Loucy (cell line): ENCODE measurements at regions not wholly inside any gene's neighbourhood (a gene's known extent, or its start where the extent isn't known, plus 50 kb on each side); places are given as distances from the start of the nearest gene placed in this dataset.

ENCODE experiments used
- H2AFZ ChIP-seq: fragments of 200-600 bp; sonication (generic); 2 replicates; pipeline ENCODE4 v1.6.0; 2016; ENCODE audit warnings: antibody characterized with exemption, mild to moderate bottlenecking, low read length, moderate library complexity
- H3F3A ChIP-seq: fragments of 200-600 bp; 2 replicates; pipeline ENCODE4 v1.6.0; 2016; ENCODE audit warnings: antibody characterized with exemption, low read depth, mild to moderate bottlenecking
- H3K27me3 ChIP-seq: fragments of 200-600 bp; sonication (generic); 2 replicates; pipeline ENCODE4 v1.6.1; 2014; ENCODE audit warnings: low read length, mild to moderate bottlenecking; ENCODE audit not compliant: insufficient read depth, poor library complexity, severe bottlenecking
- H3K36me3 ChIP-seq: fragments of 200-600 bp; sonication (generic); 2 replicates; pipeline ENCODE4 v1.6.1; 2016; ENCODE audit warnings: low read length; ENCODE audit not compliant: insufficient read depth
- H3K4me1 ChIP-seq: fragments of 200-600 bp; sonication (generic); 2 replicates; pipeline ENCODE4 v1.5.1; 2014; ENCODE audit warnings: low read length, mild to moderate bottlenecking; ENCODE audit not compliant: insufficient read depth, poor library complexity, severe bottlenecking
- H3K4me2 ChIP-seq: fragments of 200-600 bp; sonication (generic); 2 replicates; pipeline ENCODE4 v1.6.0; 2014; ENCODE audit warnings: antibody characterized with exemption, low read length, low read depth, mild to moderate bottlenecking; ENCODE audit not compliant: poor library complexity, severe bottlenecking
- H3K4me3 ChIP-seq: fragments of 200-600 bp; sonication (generic); 2 replicates; pipeline ENCODE4 v1.5.1; 2014; ENCODE audit warnings: low read length, mild to moderate bottlenecking, mixed read lengths; ENCODE audit not compliant: poor library complexity, severe bottlenecking
- H3K79me2 ChIP-seq: fragments of 200-600 bp; sonication (generic); 2 replicates; pipeline ENCODE4 v1.6.1; 2014; ENCODE audit warnings: low read length; ENCODE audit not compliant: insufficient read depth
- H3K9ac ChIP-seq: fragments of 200-600 bp; sonication (generic); 2 replicates; pipeline ENCODE4 v1.6.0; 2014; ENCODE audit warnings: mild to moderate bottlenecking, low read depth, low read length, moderate library complexity; ENCODE audit not compliant: poor library complexity, severe bottlenecking
- H3K9me2 ChIP-seq: fragments of 200-600 bp; sonication (generic); replicated peaks from 2 replicates; pipeline ENCODE4 v1.6.1; 2016; ENCODE audit warnings: low read depth, low read length, mixed read lengths
- H3K9me3 ChIP-seq: fragments of 200-600 bp; sonication (generic); 2 replicates; pipeline ENCODE4 v1.6.1; 2014; ENCODE audit warnings: mild to moderate bottlenecking, antibody characterized with exemption, low read length, low read depth; ENCODE audit not compliant: insufficient read depth
- H4K20me1 ChIP-seq: fragments of 200-600 bp; sonication (generic); 2 replicates; pipeline ENCODE4 v1.6.0; 2014; ENCODE audit warnings: antibody characterized with exemption, low read length, mild to moderate bottlenecking; ENCODE audit not compliant: insufficient read depth, poor library complexity, severe bottlenecking
- CTCF ChIP-seq: fragments of 200-600 bp; sonication (generic); conservative IDR thresholded peaks from 2 replicates; pipeline ENCODE4 v1.5.1; 2014; ENCODE audit warnings: mild to moderate bottlenecking, antibody characterized with exemption, low read length
- EZH2phosphoT487 ChIP-seq: fragments of 200-600 bp; IDR thresholded peaks from 2 replicates; pipeline ENCODE4 v1.6.1; 2018; ENCODE audit warnings: antibody characterized with exemption, mild to moderate bottlenecking, moderate library complexity, borderline replicate concordance

GRCh38 chr1:69103705-69104385 lies 463.9 kb upstream of the LRRC7 start:
- Histone ChIP-seq H3K4me3 (no peak overlapping the region), H3K79me2 (no peaks in the 10 kb centered on the region), H3K4me1 (no peaks in the 10 kb centered on the region), H2AFZ (no peak overlapping the region), H3K9ac (no peak overlapping the region), H3K36me3 (no peaks in the 10 kb centered on the region), H3K9me2 (no peaks in the 10 kb centered on the region), H3K9me3 (peaks cover 3% of the 10 kb centered on the region; the same call in 1 of the 2 replicates), H3K27me3 (no peaks in the 10 kb centered on the region), H3F3A (no peaks in the 10 kb centered on the region), H3K4me2 (no peak overlapping the region), H4K20me1 (no peaks in the 10 kb centered on the region)
- TF ChIP-seq CTCF, result no peak
- no peak for TF ChIP-seq EZH2phosphoT487

- H3K4me1 ChIP-seq, result no peaks in the 10 kb centered on the region
- TF ChIP-seq CTCF (no peak), EZH2phosphoT487 (no peak)
- no peak overlapping the region for H3K9ac ChIP-seq
- no peaks in the 10 kb centered on the region for H3K79me2 ChIP-seq
- H3K4me3 ChIP-seq, result no peak overlapping the region
- no peaks in the 10 kb centered on the region for H4K20me1 ChIP-seq
- H3K9me2 ChIP-seq, result no peaks in the 10 kb centered on the region
- peaks cover 3% of the 10 kb centered on the region; the same call in 1 of the 2 replicates for H3K9me3 ChIP-seq
- no peak overlapping the region for H2AFZ ChIP-seq
- no peaks in the 10 kb centered on the region for H3K36me3 ChIP-seq
- no peaks in the 10 kb centered on the region for H3F3A ChIP-seq
- no peaks in the 10 kb centered on the region for H3K27me3 ChIP-seq
- H3K4me2 ChIP-seq, result no peak overlapping the region
These were observed 462.8 kb upstream of the LRRC7 start for GRCh38 chr1:69104894-69105293.

- H3K27me3 ChIP-seq, result no peaks in the 10 kb centered on the region
- no peaks in the 10 kb centered on the region for H3K36me3 ChIP-seq
- H3K4me3 ChIP-seq, result no peak overlapping the region
- no peak overlapping the region for H2AFZ ChIP-seq
- no peaks in the 10 kb centered on the region for H3K9me2 ChIP-seq
- H3F3A ChIP-seq, result no peaks in the 10 kb centered on the region
- peaks cover 3% of the 10 kb centered on the region; the same call in 1 of the 2 replicates for H3K9me3 ChIP-seq
- H3K4me2 ChIP-seq, result no peak overlapping the region
- TF ChIP-seq CTCF (no peak), EZH2phosphoT487 (no peak)
- H3K9ac ChIP-seq, result no peak overlapping the region
- H4K20me1 ChIP-seq, result no peaks in the 10 kb centered on the region
- no peaks in the 10 kb centered on the region for H3K4me1 ChIP-seq
- no peaks in the 10 kb centered on the region for H3K79me2 ChIP-seq
These were observed 458.4 kb upstream of the LRRC7 start for GRCh38 chr1:69109277-69109676.
